ENCODE measurements at regions not wholly inside any gene's neighbourhood (a gene's known extent, or its start where the extent isn't known, plus 50 kb on each side); places are given as distances from the start of the nearest gene placed in this dataset.

DNA sequence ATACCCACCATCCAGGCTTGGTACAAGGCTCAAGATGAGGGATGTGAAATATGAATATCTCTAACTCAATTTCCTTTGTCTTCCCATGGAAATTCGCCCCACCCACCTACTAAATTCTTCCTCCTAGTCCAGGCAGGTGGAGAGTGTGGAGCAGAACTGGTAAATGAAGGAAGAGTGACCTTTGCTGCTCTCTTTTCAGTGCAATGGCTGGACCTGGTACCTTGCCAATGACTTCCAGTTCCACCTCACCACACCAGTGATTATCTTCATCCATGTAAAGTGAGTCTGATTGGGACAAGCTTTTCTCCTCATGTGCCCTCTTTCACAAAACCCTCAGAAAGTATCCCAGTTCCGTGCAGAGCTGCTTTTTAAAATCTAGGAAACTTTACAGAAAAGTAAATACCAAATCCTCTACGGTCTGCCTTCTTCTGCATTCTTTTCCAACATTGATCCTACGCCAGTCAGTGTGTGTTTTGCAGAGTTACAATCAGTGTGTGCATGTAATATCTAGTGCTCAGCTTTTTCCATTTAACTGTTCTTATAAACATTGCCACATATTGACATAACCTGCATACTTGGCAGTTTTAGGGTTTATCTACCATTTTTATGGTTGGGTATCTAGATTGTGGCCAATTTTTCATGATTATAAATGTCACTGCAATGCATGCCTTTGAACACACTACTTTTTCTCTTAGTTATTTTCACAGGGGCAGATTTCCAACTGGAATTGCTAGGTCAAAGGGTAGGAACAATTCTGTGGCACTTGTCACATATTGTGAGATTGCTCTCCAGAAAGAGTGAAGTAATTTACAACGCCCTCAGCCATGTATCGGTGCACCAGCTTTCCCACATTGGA lies 86.5 kb upstream of the SEC11C start:
- TF ChIP-seq POLR2AphosphoS5 (IDR thresholded peaks at IDR 0.05; ENCODE audit: low read depth, low read length), result no peak
- TF ChIP-seq POLR2A (IDR thresholded peaks at IDR 0.05; ENCODE audit: low read depth, low read length), result no peak
